ENCODE measurements at regions not wholly inside any gene's neighbourhood (a gene's known extent, or its start where the extent isn't known, plus 50 kb on each side); places are given as distances from the start of the nearest gene placed in this dataset.

DNA sequence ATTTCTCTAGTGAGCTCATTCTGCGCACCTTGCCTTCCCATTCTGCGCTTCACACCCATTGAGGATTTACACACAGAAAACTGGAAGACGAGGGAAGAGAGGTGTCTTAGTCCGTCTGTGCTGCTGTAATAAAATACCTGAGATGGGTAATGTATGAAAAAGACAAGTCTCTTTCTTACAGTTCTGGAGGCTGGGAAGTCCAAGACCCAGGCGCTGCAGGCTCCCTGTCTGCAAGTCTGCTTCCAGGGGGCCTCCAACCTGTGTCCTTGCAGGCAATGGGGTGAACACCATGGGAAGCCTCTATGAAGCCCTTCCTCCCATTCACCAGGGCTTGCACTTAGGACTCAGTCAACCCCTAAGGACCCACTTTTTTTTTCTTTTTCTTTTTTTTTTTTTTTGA, 245.0 kb downstream of the AUH start:
- TF ChIP-seq GATA2 (IDR thresholded peaks at IDR 0.05; ENCODE audit: insufficient read depth, insufficient read length, low read depth, low read length) (no peak), MYC (IDR thresholded peaks at IDR 0.05; ENCODE audit: low read depth, low read length) (no peak), POLR2A (IDR thresholded peaks at IDR 0.05; ENCODE audit: low read depth, low read length) (no peak), EZH2 (IDR thresholded peaks at IDR 0.05; ENCODE audit: borderline replicate concordance, low read depth, low read length, severe bottlenecking) (no peak), POLR2AphosphoS5 (IDR thresholded peaks at IDR 0.05; ENCODE audit: insufficient read depth, low read depth, low read length) (no peak), JUN (IDR thresholded peaks at IDR 0.05; ENCODE audit: borderline replicate concordance, insufficient read depth, insufficient read length, low read depth) (no peak), FOS (IDR thresholded peaks at IDR 0.05; ENCODE audit: borderline replicate concordance, insufficient read depth, low read length) (no peak)
- TF ChIP-seq, protein P1, sequence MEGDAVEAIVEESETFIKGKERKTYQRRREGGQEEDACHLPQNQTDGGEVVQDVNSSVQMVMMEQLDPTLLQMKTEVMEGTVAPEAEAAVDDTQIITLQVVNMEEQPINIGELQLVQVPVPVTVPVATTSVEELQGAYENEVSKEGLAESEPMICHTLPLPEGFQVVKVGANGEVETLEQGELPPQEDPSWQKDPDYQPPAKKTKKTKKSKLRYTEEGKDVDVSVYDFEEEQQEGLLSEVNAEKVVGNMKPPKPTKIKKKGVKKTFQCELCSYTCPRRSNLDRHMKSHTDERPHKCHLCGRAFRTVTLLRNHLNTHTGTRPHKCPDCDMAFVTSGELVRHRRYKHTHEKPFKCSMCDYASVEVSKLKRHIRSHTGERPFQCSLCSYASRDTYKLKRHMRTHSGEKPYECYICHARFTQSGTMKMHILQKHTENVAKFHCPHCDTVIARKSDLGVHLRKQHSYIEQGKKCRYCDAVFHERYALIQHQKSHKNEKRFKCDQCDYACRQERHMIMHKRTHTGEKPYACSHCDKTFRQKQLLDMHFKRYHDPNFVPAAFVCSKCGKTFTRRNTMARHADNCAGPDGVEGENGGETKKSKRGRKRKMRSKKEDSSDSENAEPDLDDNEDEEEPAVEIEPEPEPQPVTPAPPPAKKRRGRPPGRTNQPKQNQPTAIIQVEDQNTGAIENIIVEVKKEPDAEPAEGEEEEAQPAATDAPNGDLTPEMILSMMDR (IDR thresholded peaks at IDR 0.05; ENCODE audit: extremely low read depth in 1 of 2, insufficient read depth in 1 of 2, low read depth in 1 of 2, low read length in 2 of 2) = no peak
- TF ChIP-seq, protein P2, sequence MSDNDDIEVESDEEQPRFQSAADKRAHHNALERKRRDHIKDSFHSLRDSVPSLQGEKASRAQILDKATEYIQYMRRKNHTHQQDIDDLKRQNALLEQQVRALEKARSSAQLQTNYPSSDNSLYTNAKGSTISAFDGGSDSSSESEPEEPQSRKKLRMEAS (IDR thresholded peaks at IDR 0.05; ENCODE audit: insufficient read depth, insufficient read length) = no peak
- intact Hi-C loops (cut with micrococcal nuclease) = loop anchor here (5.0 kb wide), 1 partner anchor 54 kb away; no protein-coding TSS in a partner anchor
- H2AFZ ChIP-seq (ENCODE audit: low read depth, low read length) = no peak overlapping the region
- H3K9me1 ChIP-seq (replicated peaks; ENCODE audit: control insufficient read depth, extremely low read depth, insufficient read depth, low read length) = no peaks in the 10 kb centered on the region
- H3K9ac ChIP-seq (replicated peaks; ENCODE audit: extremely low read depth, insufficient read depth, low read length) = no peak overlapping the region
- DNase-seq (ENCODE audit: low read depth, low spot score) = no peak
- H3K4me2 ChIP-seq (ENCODE audit: insufficient read depth, low read length) = no peak overlapping the region
- H3K4me3 ChIP-seq (replicated peaks in 1 of 3; ENCODE audit: insufficient read depth in 1 of 3, low read depth in 1 of 3, low read length in 3 of 3) = no peak overlapping the region
- H3K27me3 ChIP-seq (ENCODE audit: control insufficient read depth in 2 of 2, insufficient read depth in 2 of 2, low read length in 2 of 2) = peaks cover 5% of the 10 kb centered on the region in 2 experiments
- H3K4me1 ChIP-seq (ENCODE audit: control insufficient read depth, extremely low read depth, insufficient read depth, low read length) = peaks cover 2% of the 10 kb centered on the region
- H4K20me1 ChIP-seq (replicated peaks; ENCODE audit: control insufficient read depth, extremely low read depth, insufficient read depth, low read length) = no peaks in the 10 kb centered on the region
- POLR2A ChIA-PET = no interaction called here
- BruUV-seq (replicated peaks) = no TSS peak
- CTCF ChIA-PET = no interaction called here
- H3K9me3 ChIP-seq (replicated peaks; ENCODE audit: control insufficient read depth, insufficient read depth, low read length) = no peaks in the 10 kb centered on the region
- no peak overlapping the region for H3K27ac ChIP-seq (ENCODE audit: insufficient read depth, low read depth, low read length)
- no peaks in the 10 kb centered on the region for H3K79me2 ChIP-seq (ENCODE audit: control insufficient read depth, insufficient read depth, low read length)
- dilution Hi-C loops (cut with MboI; ENCODE audit: extremely low pct_ligation_motif_present, low sequenced_read_pairs) = no loop called here
- no peaks in the 10 kb centered on the region for H3K36me3 ChIP-seq (ENCODE audit: control insufficient read depth in 2 of 2, extremely low read depth in 1 of 2, insufficient read depth in 2 of 2, low read length in 2 of 2)
- no peak for FAIRE-seq
